ENCODE measurements at regions not wholly inside any gene's neighbourhood (a gene's known extent, or its start where the extent isn't known, plus 50 kb on each side); places are given as distances from the start of the nearest gene placed in this dataset.

DNA sequence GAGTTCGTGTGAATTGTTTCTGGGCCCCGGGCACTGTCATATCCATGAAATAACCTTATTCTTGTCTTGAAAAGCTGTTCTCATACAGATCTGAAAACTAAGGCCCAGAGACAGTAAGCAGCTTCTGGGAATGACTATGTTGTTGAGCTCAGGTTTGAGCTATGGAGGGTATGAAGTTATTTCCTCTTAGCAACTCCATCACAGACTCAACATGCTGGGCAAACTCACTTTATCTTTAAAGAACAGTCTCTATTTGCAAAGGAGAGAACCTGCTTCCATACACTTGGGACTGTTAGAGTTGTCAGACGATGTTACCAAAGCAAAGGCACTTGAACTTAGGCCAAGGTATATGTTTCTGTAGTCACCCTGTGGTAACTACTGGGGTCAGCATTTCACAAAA, 90.0 kb downstream of the GPR88 start:
- Histone ChIP-seq H3K4me2 (ENCODE audit: control insufficient read depth, extremely low read depth, insufficient read depth, low read depth, low read length) (no peak overlapping the region), H3K27ac (ENCODE audit: control insufficient read depth, insufficient read depth, low read length) (no peak overlapping the region)
- FAIRE-seq = no peak

DNA sequence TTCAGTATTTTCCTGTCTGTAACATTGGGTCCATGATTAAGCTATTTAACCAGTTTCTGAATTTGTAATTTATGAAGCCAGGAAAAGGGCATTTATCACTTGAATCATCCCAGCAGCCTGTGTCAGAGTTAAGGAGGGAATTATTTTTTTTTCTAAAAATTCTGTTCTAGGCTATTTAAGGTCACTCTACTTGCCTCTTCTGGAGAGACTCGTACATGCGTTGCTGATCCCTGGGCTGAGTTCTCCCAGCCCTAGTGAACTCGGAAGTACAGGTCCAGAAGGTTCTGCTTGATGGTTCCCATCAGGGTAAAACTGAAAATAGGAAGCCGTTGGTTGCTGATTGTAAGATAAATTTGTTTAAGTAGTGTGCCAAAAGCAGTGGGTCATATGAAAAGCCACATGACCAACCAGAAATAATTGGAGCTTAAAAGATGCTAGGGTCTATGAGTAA, 90.7 kb downstream of the GPR88 start:
- Histone ChIP-seq H3K4me2 (ENCODE audit: control insufficient read depth, extremely low read depth, insufficient read depth, low read depth, low read length) (no peak overlapping the region), H3K4me3 (ENCODE audit: control insufficient read depth in 2 of 3, extremely low read depth in 1 of 3, insufficient read depth in 2 of 3, low read depth in 1 of 3, low read length in 3 of 3) (no peak overlapping the region), H3K9me1 (ENCODE audit: control insufficient read depth, extremely low read depth, insufficient read depth, low read length) (no peaks in the 10 kb centered on the region), H2AFZ (ENCODE audit: control insufficient read depth, low read length) (no peak overlapping the region), H3K4me1 (ENCODE audit: control insufficient read depth, extremely low read depth, insufficient read depth, low read length) (no peaks in the 10 kb centered on the region), H3K36me3 (ENCODE audit: control insufficient read depth in 2 of 2, extremely low read depth in 1 of 2, insufficient read depth in 2 of 2, low read length in 2 of 2) (no peaks in the 10 kb centered on the region), H3K9ac (ENCODE audit: control insufficient read depth, extremely low read depth, insufficient read depth, low read length) (no peak overlapping the region), H4K20me1 (ENCODE audit: control insufficient read depth, extremely low read depth, insufficient read depth, low read length) (no peaks in the 10 kb centered on the region), H3K9me3 (ENCODE audit: control insufficient read depth, low read depth, low read length) (no peaks in the 10 kb centered on the region), H3K27ac (ENCODE audit: control insufficient read depth, insufficient read depth, low read length) (no peak overlapping the region), H3K27me3 (ENCODE audit: control insufficient read depth, extremely low read depth, insufficient read depth, low read length) (no peaks in the 10 kb centered on the region), H3K79me2 (ENCODE audit: control insufficient read depth, insufficient read depth, low read length) (no peaks in the 10 kb centered on the region)
- dilution Hi-C loops (cut with MboI; ENCODE audit: extremely low pct_ligation_motif_present, low sequenced_read_pairs) = no loop called here
- no peak for TF ChIP-seq EZH2 (IDR thresholded peaks at IDR 0.05; ENCODE audit: low read length)
- TF ChIP-seq, protein P1, sequence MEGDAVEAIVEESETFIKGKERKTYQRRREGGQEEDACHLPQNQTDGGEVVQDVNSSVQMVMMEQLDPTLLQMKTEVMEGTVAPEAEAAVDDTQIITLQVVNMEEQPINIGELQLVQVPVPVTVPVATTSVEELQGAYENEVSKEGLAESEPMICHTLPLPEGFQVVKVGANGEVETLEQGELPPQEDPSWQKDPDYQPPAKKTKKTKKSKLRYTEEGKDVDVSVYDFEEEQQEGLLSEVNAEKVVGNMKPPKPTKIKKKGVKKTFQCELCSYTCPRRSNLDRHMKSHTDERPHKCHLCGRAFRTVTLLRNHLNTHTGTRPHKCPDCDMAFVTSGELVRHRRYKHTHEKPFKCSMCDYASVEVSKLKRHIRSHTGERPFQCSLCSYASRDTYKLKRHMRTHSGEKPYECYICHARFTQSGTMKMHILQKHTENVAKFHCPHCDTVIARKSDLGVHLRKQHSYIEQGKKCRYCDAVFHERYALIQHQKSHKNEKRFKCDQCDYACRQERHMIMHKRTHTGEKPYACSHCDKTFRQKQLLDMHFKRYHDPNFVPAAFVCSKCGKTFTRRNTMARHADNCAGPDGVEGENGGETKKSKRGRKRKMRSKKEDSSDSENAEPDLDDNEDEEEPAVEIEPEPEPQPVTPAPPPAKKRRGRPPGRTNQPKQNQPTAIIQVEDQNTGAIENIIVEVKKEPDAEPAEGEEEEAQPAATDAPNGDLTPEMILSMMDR (optimal IDR thresholded peaks at IDR 0.05 in 1 of 3, IDR thresholded peaks at IDR 0.05 in 1 of 3, conservative IDR thresholded peaks at IDR 0.05 in 1 of 3; ENCODE audit: extremely low read depth in 1 of 3, insufficient read depth in 2 of 3, low read length in 3 of 3) = no peak
- FAIRE-seq (no peak), DNase-seq (ENCODE audit: low read depth, low spot score) (no peak)

More for the DNA sequence above, 90.0 kb downstream of the GPR88 start:
- no peaks in the 10 kb centered on the region for H3K9me3 ChIP-seq (ENCODE audit: control insufficient read depth, low read depth, low read length)
- H3K27me3 ChIP-seq (ENCODE audit: control insufficient read depth, extremely low read depth, insufficient read depth, low read length) = no peaks in the 10 kb centered on the region
- no peak overlapping the region for H3K4me3 ChIP-seq (ENCODE audit: control insufficient read depth in 2 of 3, extremely low read depth in 1 of 3, insufficient read depth in 2 of 3, low read depth in 1 of 3, low read length in 3 of 3)
- no peak for TF ChIP-seq EZH2 (IDR thresholded peaks at IDR 0.05; ENCODE audit: low read length)
- TF ChIP-seq, protein P1 (optimal IDR thresholded peaks at IDR 0.05 in 1 of 3, IDR thresholded peaks at IDR 0.05 in 1 of 3, conservative IDR thresholded peaks at IDR 0.05 in 1 of 3; ENCODE audit: extremely low read depth in 1 of 3, insufficient read depth in 2 of 3, low read length in 3 of 3) = no peak
- H3K4me1 ChIP-seq (ENCODE audit: control insufficient read depth, extremely low read depth, insufficient read depth, low read length) = no peaks in the 10 kb centered on the region
- H4K20me1 ChIP-seq (ENCODE audit: control insufficient read depth, extremely low read depth, insufficient read depth, low read length) = no peaks in the 10 kb centered on the region
- H3K36me3 ChIP-seq (ENCODE audit: control insufficient read depth in 2 of 2, extremely low read depth in 1 of 2, insufficient read depth in 2 of 2, low read length in 2 of 2) = no peaks in the 10 kb centered on the region
- H2AFZ ChIP-seq (ENCODE audit: control insufficient read depth, low read length) = no peak overlapping the region
- H3K79me2 ChIP-seq (ENCODE audit: control insufficient read depth, insufficient read depth, low read length) = no peaks in the 10 kb centered on the region
- H3K9ac ChIP-seq (ENCODE audit: control insufficient read depth, extremely low read depth, insufficient read depth, low read length) = no peak overlapping the region
- DNase-seq (ENCODE audit: low read depth, low spot score) = no peak
- H3K9me1 ChIP-seq (ENCODE audit: control insufficient read depth, extremely low read depth, insufficient read depth, low read length) = no peaks in the 10 kb centered on the region
- dilution Hi-C loops (cut with MboI; ENCODE audit: extremely low pct_ligation_motif_present, low sequenced_read_pairs) = no loop called here

All from keratinocyte (primary cell).